Tibial artery (tissue), 4 donors: ENCODE measurements at regions not wholly inside any gene's neighbourhood (a gene's known extent, or its start where the extent isn't known, plus 50 kb on each side); places are given as distances from the start of the nearest gene placed in this dataset.

Experiments
- DNase-seq, 2 donors: peaks; one replicate each; pipeline ENCODE4 v3.0.0-alpha.2; 2019
- H3K27ac ChIP-seq, 2 donors: fragments of 200-600 bp; sonication (generic) in 1 of 2; 1 replicate in 1 of 2; 2 replicates in 1 of 2; pipeline ENCODE4 v1.5.1; 2018 to 2019; ENCODE audit warnings: mild to moderate bottlenecking in 1 of 2
- H3K27me3 ChIP-seq, 2 donors: fragments of 200-600 bp; sonication (generic) in 1 of 2; one replicate each; pipeline versions ENCODE4 v1.5.1 to v1.6.0; 2016 to 2019
- H3K36me3 ChIP-seq, 3 donors: fragments of 200-600 bp; sonication (generic) in 2 of 3; one replicate each; pipeline ENCODE4 v1.5.1; 2016 to 2019; ENCODE audit warnings: mild to moderate bottlenecking in 2 of 3
- H3K4me1 ChIP-seq, 4 donors: fragments of 200-600 bp; sonication (generic) in 2 of 4; 1 replicate in 3 of 4; 2 replicates in 1 of 4; pipeline ENCODE4 v1.5.1; 2016 to 2019
- H3K4me3 ChIP-seq, 2 donors: fragments of 200-600 bp; sonication (generic) in 1 of 2; 1 replicate in 1 of 2; 2 replicates in 1 of 2; pipeline ENCODE4 v1.5.1; 2018 to 2019; ENCODE audit warnings: mild to moderate bottlenecking in 2 of 2
- H3K9me3 ChIP-seq, 3 donors: fragments of 200-600 bp; sonication (generic) in 1 of 3; one replicate each; pipeline ENCODE4 v1.5.1; 2016 to 2019
- intact Hi-C: fragments of 100-400 bp; cut with DNase I; formaldehyde crosslinking; loops from one replicate; pipeline ENCODE4 v1.15.0; 2023; ENCODE audit warnings: low total_unique reads
- TF ChIP-seq, protein P1 (sequence below), 2 experiments: fragments of 200-600 bp in 1 of 2; fragments of 450-650 bp in 1 of 2; IDR thresholded peaks; one replicate each; pipeline ENCODE4 v1.5.1; 2017 to 2019; ENCODE audit warnings: antibody characterized with exemption in 2 of 2, mild to moderate bottlenecking in 1 of 2, moderate library complexity in 1 of 2

DNA sequence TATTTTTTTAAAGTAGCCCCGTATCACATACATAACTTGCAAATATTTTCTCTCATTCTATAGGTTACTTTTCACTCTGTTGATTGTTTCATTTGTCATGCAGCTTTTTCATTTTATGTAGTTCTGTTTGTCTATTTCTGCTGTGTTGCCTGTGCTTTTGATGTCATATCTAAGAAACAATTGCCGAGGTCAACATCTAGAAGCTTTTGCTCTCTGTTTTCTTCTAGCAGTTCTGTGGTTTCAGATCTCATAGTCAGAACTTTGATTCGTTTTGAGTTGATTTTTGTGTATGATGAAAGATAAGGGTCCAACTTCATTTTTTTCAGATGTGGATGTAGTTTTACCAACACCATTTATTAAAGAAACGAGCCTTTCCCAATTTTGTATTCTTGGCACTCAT, 79.5 kb downstream of the CD200 start:
- peaks cover 0 to 23% (median 9%) of the 10 kb centered on the region in 4 donors for H3K4me1 ChIP-seq
- H3K4me3 ChIP-seq: no peak overlapping the region
- H3K27me3 ChIP-seq: no peaks in the 10 kb centered on the region
- H3K27ac ChIP-seq: no peak overlapping the region
- no peaks in the 10 kb centered on the region for H3K9me3 ChIP-seq
- DNase-seq: no peak
- no peaks in the 10 kb centered on the region for H3K36me3 ChIP-seq
- intact Hi-C loops: loop anchor here (10.0 kb wide), 1 partner anchor 78 kb away; the partner anchor contains the start of gene CD200
- TF ChIP-seq, protein P1, sequence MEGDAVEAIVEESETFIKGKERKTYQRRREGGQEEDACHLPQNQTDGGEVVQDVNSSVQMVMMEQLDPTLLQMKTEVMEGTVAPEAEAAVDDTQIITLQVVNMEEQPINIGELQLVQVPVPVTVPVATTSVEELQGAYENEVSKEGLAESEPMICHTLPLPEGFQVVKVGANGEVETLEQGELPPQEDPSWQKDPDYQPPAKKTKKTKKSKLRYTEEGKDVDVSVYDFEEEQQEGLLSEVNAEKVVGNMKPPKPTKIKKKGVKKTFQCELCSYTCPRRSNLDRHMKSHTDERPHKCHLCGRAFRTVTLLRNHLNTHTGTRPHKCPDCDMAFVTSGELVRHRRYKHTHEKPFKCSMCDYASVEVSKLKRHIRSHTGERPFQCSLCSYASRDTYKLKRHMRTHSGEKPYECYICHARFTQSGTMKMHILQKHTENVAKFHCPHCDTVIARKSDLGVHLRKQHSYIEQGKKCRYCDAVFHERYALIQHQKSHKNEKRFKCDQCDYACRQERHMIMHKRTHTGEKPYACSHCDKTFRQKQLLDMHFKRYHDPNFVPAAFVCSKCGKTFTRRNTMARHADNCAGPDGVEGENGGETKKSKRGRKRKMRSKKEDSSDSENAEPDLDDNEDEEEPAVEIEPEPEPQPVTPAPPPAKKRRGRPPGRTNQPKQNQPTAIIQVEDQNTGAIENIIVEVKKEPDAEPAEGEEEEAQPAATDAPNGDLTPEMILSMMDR (IDR thresholded peaks at IDR 0.05): no peak

DNA sequence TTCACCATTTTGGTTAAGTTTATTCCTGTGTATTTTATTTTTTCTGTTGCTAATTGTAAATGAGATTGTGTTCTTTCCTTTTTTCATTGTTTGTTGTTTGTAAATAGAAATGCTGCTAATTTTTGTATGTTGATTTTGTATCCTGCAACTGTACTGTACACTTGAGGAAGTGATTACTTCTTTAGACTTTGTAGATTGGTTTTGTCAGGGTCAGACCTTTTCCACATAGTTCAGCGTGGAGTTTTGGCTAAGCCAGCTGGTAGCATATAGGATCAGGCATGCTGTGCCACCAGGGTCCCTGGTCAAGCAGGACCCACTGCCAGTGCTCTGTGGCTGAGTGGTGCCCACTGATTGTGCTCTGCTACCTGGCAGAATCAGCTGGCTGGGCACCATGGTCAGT, 80.1 kb downstream of the CD200 start:
- Histone ChIP-seq H3K27me3 (no peaks in the 10 kb centered on the region), H3K27ac (no peak overlapping the region), H3K9me3 (no peaks in the 10 kb centered on the region), H3K4me1 (peaks cover 0 to 18% (median 6%) of the 10 kb centered on the region in 4 donors), H3K4me3 (no peak overlapping the region), H3K36me3 (no peaks in the 10 kb centered on the region)
- intact Hi-C loops: loop anchor here (10.0 kb wide), 1 partner anchor 78 kb away; the partner anchor contains the start of gene CD200
- DNase-seq: no peak
- TF ChIP-seq, protein P1 (IDR thresholded peaks at IDR 0.05): no peak

DNA sequence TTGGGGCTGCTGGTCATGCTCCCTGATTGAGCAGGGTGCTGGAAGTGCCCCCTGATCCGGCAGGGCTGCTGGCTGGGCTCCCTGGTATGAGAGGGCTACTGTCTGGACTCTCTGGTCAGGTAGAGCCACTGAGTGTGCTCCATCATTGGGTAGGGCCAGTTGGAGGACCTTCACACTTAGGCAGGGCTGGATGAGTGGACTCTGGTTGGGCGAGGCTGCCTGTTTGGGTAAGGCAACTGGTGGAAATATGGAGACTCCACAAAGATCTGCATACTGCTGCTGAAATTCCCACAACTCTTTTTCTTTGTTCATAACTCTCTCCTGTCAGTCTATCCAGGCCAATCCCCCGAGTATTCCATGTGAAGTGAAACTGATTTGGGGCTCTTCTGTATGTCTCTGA, 80.8 kb downstream of the CD200 start:
- intact Hi-C loops: loop anchor here (10.0 kb wide), 1 partner anchor 79 kb away; the partner anchor contains the start of gene CD200
- Histone ChIP-seq H3K9me3 (no peaks in the 10 kb centered on the region), H3K27me3 (no peaks in the 10 kb centered on the region), H3K4me1 (peaks cover 0 to 18% (median 6%) of the 10 kb centered on the region in 4 donors), H3K36me3 (no peaks in the 10 kb centered on the region), H3K27ac (no peak overlapping the region), H3K4me3 (no peak overlapping the region)
- DNase-seq: no peak
- TF ChIP-seq, protein P1 (IDR thresholded peaks at IDR 0.05): no peak
